ENCODE measurements at regions not wholly inside any gene's neighbourhood (a gene's known extent, or its start where the extent isn't known, plus 50 kb on each side); places are given as distances from the start of the nearest gene placed in this dataset.
A peak's percentile ranks its signal among the peaks of the same experiment; 100 is the strongest.

DNA sequence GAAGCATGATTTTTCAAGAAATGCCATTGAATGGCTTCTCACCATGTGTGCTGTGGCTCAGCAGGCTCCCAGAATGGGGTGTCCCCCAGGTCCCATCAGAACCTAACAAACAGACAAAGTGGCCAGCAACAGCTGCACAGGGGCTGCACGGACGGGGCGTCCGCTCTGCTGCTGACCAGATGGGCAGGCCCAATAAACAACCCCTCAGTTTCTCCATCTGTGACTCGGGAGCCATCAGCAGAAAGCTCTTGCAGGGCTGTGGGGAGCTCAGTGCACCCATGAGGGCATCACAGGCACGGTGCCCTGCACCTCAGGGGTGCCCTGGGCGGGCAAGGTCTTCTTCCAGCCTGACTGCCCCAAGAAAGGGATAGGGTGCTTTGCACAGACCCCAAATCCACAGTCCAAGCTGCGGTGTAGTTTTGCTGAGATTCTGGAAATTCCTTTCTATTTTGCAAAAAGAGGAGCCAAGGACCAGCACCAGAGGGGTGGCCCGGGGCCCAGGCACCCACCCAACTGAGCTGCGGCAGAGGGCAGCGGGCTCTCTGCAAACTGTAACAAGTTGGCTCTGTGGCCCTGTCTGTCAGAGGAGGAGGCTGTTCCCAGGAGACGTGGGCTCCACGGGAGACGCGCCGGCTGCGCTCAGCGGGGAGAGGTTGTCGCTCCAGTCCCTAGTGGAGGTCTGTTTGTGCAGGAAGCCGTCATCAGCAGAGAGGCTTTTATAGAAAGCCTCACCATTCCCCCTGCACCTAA is 138.7 kb upstream of the PPP1R26 start:
- peaks cover 8% of the 10 kb centered on the region for H3K27me3 Mint-ChIP-seq (ENCODE audit: low read depth)
- no peaks in the 10 kb centered on the region for H3K9me3 Mint-ChIP-seq
- H3K36me3 Mint-ChIP-seq (ENCODE audit: low read depth): no peaks in the 10 kb centered on the region
- no peak overlapping the region for H3K27ac Mint-ChIP-seq
- no peak for DNase-seq (ENCODE audit: low spot score)
- H3K4me3 Mint-ChIP-seq: no peak overlapping the region
- no peaks in the 10 kb centered on the region for H3K4me1 Mint-ChIP-seq (ENCODE audit: low read depth)

DNA sequence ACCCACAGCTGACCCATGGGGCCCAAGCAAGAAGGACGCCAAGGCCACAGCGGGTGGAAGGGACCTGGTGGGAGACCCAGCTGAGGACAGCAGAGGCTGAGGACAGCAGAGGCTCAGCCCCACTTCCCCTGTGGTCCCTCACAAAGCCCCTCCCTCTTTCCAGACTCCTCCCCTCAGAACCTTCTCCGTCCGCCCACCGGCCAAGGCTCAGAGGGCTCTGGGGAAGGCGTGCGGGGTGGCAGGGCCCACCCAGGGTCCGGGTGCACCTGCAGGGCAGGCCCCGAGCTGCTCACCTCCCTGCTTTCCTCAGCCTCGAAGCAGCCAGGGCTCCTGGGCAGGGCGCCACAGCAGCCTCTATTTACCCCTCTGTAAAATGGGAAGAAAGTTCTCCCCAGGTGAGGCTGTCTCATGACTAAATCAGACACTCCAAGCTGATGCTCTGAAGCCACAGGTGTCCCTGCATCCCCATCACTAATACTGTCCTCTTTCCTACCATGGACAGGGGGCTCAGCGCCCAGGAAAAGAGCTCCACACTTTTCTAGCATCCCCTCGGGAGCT is 137.9 kb upstream of the PPP1R26 start:
- Mint-ChIP-seq H3K36me3 (ENCODE audit: low read depth) (no peaks in the 10 kb centered on the region), H3K27ac (no peak overlapping the region), H3K27me3 (ENCODE audit: low read depth) (peaks cover 8% of the 10 kb centered on the region), H3K4me1 (ENCODE audit: low read depth) (no peaks in the 10 kb centered on the region), H3K9me3 (no peaks in the 10 kb centered on the region), H3K4me3 (no peak overlapping the region)
- DNase-seq (ENCODE audit: low spot score): no peak

DNA sequence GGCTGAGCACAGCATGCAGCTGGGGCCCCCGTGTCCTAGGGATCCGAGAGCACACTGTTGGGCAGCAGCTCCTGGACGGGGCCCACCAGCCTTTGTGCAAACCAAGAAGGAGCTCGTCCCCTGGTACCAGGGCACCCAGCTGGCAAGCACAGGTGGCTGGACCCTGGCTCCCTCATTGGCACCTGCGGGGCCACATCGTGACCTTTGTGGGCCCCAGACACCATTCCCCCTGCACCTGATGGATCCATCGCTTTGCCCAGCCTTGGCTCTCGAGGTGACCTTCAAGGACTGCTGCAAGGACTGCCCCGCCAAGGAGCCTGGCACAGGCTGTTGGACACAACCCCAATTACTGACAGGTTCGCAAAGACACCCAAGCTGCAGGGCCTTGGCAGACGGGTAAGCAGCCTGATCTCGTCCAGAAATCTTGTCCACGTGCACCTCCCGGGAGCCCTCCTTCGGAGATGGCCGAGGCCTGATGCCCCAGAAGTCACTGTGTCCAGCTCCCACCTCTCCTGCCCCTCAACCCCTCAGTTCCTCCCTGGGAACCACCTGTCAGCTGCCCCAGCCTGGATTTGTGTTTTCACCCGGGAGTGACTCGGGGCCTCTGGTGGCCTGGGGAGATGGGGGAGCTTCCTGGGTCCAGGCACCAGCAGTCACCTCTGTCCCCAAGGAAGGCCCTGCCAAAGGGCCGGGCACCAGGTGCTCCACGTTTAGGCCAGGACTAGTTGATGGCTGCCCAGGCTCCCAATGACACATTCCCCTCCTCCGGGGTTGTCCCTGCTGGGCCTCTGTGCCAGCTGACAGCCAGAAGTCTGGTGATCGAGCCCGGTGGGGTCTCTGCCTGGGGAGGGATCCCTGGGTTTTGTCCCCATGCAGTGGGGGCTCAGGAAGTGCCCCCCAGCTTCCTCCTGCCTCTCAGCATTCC is 137.1 kb upstream of the PPP1R26 start:
- Mint-ChIP-seq H3K27ac (no peak overlapping the region), H3K4me3 (no peak overlapping the region), H3K4me1 (ENCODE audit: low read depth) (no peaks in the 10 kb centered on the region), H3K9me3 (no peaks in the 10 kb centered on the region), H3K36me3 (ENCODE audit: low read depth) (no peaks in the 10 kb centered on the region), H3K27me3 (ENCODE audit: low read depth) (peaks cover 8% of the 10 kb centered on the region)
- no peak for DNase-seq (ENCODE audit: low spot score)

DNA sequence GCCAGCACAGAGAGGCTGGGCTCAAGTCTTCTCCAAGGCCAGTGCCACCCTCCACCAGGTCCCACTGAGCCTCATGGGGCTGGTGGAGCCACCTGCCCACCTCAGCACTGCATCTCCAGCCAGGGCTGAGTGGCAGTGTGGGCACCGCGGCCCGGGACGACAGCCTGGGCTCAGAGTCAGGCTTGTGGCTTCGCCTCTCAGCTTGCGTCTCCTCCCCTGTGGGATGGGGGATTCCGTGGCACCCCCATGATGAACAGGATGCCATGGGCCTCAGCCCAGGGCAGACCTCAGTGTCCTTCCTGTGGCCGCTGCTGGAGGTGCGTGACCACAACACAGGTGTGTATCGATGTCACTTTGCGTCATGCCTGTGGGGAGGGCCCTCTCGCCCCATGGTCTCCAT is 136.4 kb upstream of the PPP1R26 start:
- H3K27me3 Mint-ChIP-seq (ENCODE audit: low read depth): peaks cover 8% of the 10 kb centered on the region

DNA sequence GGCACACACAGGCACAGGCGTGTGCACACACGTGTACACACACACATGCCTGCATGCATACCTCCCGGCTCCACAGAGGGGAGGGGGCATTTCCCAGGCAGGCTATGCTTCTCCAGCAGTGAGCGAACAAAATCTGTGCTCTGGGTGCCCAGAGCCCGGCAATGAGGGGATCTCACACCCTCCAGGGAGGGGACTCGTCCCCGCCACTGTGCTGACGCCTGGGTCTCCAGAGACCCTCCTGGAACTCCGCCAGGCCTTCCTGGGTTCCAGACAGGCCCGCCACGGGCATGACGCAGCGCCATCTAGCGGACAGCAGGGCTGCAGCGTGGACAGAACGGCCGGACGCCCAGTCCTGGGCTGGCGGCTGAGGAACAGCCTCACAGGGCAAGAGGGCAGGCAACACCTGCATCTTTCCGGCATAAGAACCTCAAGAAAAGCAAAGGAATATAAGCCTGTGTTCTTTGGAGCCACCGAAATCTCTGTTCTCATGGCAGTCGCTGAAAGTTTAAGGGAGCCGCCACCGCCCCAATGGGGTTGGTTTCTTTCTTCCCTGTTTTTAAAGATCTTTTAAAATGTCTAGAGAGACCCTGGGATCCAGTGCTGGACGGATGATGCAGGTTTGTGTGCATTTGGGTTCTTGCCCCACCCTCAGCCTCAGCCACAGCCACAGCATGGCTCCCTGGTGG is 135.6 kb upstream of the PPP1R26 start:
- no peak overlapping the region for H3K27ac Mint-ChIP-seq
- no peaks in the 10 kb centered on the region for H3K4me1 Mint-ChIP-seq (ENCODE audit: low read depth)
- no peaks in the 10 kb centered on the region for H3K9me3 Mint-ChIP-seq
- H3K27me3 Mint-ChIP-seq (ENCODE audit: low read depth): peaks cover 8% of the 10 kb centered on the region
- peak; percentile 21 for DNase-seq (ENCODE audit: low spot score)
- H3K36me3 Mint-ChIP-seq (ENCODE audit: low read depth): no peaks in the 10 kb centered on the region
- no peak overlapping the region for H3K4me3 Mint-ChIP-seq

More for the DNA sequence above, 136.4 kb upstream of the PPP1R26 start:
- Mint-ChIP-seq H3K36me3 (ENCODE audit: low read depth) (no peaks in the 10 kb centered on the region), H3K9me3 (no peaks in the 10 kb centered on the region), H3K4me3 (no peak overlapping the region), H3K27ac (no peak overlapping the region), H3K4me1 (ENCODE audit: low read depth) (no peaks in the 10 kb centered on the region)
- DNase-seq (ENCODE audit: low spot score): no peak

DNA sequence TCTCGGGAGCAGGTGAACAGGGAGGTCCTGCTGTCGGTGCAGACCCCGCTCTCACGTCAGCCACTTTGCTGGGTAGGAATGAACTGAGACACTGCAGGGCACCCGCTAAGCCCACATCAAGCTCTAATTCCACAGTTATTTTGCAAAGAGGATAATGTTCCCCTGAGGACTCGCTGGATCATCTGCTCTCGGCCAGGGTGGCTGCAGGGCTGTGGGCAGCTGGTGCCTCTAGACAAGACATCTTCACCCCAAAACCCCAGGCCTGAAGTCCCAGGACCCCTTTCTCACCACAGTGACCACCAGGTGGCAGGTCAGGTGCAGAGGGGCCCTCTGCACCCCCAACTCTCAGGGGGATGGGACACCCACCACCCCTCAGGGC is 135.1 kb upstream of the PPP1R26 start:
- Mint-ChIP-seq H3K36me3 (ENCODE audit: low read depth) (no peaks in the 10 kb centered on the region), H3K27me3 (ENCODE audit: low read depth) (peaks cover 8% of the 10 kb centered on the region), H3K9me3 (no peaks in the 10 kb centered on the region), H3K27ac (no peak overlapping the region), H3K4me1 (ENCODE audit: low read depth) (no peaks in the 10 kb centered on the region), H3K4me3 (no peak overlapping the region)
- DNase-seq (ENCODE audit: low spot score): no peak

DNA sequence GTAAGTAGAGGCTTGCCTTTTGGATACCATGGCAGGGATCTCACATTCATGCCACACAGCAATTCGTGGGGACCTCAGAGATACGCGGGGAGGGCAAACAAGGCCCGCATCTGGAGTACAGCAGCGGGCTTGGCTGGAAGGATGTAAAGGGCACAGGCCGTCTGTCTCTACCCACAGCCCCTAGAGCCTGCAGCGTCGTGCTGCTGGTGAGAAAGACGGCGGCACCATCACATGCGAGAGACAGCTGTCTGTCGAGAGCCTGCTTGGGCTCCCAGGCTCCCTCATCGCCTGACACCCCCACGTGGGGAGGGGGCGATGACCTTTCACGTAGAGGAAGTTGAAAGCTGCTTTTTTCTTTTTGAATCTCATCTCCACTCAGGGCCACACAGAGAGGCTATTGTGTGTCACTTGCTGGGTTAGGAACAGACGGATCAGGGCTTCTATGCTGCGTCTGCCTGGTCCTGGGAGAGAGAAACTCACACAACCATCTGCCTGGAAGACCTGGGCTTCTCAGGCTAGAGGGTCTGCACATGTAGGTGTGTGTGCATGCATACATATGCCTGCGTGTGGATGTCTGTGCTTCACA is 134.6 kb upstream of the PPP1R26 start:
- Mint-ChIP-seq H3K4me3 (no peak overlapping the region), H3K36me3 (ENCODE audit: low read depth) (no peaks in the 10 kb centered on the region), H3K9me3 (no peaks in the 10 kb centered on the region), H3K27ac (no peak overlapping the region), H3K4me1 (ENCODE audit: low read depth) (no peaks in the 10 kb centered on the region), H3K27me3 (ENCODE audit: low read depth) (peaks cover 6% of the 10 kb centered on the region)
- DNase-seq (ENCODE audit: low spot score): no peak

DNA sequence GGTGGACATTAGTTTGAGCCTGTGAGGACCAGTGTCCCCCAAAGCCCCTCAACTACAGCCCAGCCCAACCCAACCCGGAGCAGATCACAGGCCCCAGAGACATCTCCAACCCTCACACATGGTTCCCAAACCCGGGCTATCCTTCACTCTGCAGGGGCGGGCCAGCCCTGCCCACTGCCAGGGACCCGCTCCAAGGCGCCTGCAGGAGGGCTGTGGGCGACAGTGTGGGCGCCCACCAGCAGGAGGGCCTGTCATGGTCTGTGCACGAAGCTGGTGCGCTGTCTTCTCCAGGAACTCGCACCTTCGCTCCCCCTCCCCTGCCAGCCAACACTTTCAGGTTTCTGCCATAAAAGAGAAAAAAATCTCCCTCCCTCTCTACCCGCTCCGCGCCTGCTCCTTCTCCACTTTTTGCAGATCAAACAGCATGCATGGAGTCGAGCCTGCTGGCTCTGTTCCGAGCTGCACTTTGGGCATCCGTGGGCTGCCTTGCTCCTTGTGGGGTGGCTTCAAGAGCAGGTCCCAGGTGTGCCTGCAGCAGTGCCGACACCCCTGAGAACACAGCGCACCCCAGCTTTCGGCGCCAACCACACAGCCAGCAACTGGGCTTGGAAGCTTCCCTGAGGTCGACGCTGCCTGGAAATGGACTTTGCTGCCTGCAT is 133.7 kb upstream of the PPP1R26 start:
- no peaks in the 10 kb centered on the region for H3K36me3 Mint-ChIP-seq (ENCODE audit: low read depth)
- H3K4me3 Mint-ChIP-seq: no peak overlapping the region
- DNase-seq (ENCODE audit: low spot score): no peak
- H3K27me3 Mint-ChIP-seq (ENCODE audit: low read depth): no peaks in the 10 kb centered on the region
- no peaks in the 10 kb centered on the region for H3K4me1 Mint-ChIP-seq (ENCODE audit: low read depth)
- no peak overlapping the region for H3K27ac Mint-ChIP-seq
- H3K9me3 Mint-ChIP-seq: no peaks in the 10 kb centered on the region

DNA sequence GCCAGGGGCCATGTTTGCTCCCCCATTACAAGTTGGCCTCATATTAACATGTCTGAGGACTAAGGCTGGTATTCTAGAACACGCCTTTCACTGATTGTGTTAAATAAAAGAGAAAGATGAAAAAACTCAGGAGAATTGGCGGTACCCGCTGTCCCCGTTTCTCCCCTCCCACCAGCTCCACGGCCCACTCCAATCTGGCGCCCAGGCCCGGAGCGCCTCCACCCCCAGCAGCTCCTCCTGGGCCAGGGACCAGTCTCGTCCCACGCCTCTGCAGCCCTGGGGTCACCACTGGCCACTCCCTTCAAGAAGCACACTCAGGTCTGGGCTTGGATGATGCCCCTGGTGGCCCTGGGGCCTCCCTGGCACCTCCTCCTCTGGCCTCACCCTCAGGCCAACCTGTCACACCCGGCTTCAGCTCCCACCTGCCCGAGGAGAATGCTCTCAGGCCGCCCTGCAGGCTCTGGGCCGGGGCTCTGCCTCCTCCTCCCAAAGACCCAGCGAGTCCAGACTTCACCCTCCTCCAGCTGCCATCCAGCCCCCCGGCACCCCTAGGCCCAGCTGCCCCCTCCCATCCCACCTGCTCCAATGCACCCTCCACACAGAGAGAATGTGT is 133.0 kb upstream of the PPP1R26 start:
- H3K4me3 Mint-ChIP-seq: no peak overlapping the region
- no peak overlapping the region for H3K27ac Mint-ChIP-seq
- no peaks in the 10 kb centered on the region for H3K36me3 Mint-ChIP-seq (ENCODE audit: low read depth)
- no peak for DNase-seq (ENCODE audit: low spot score)
- no peaks in the 10 kb centered on the region for H3K27me3 Mint-ChIP-seq (ENCODE audit: low read depth)
- no peaks in the 10 kb centered on the region for H3K9me3 Mint-ChIP-seq
- no peaks in the 10 kb centered on the region for H3K4me1 Mint-ChIP-seq (ENCODE audit: low read depth)

DNA sequence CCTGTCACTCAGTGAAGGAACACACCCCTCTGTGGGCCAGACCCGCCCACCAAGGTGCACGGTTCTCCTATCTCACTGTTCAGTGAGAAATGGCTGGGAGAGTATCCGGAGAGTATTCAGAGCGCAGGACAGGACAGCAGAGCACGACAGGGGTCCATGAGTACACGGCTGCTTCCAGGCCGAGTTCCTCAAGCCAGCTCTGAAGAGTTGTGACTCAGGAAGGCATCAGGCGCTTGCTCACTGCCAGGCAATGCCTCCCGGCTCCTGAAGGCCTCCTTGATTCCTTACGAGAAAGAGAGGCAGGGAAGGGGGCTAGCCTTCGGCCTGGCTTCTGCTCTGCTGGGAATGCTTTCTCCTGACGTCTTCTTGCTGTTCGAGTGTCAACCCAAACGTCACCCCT is 132.1 kb upstream of the PPP1R26 start:
- Mint-ChIP-seq H3K27me3 (ENCODE audit: low read depth) (no peaks in the 10 kb centered on the region), H3K36me3 (ENCODE audit: low read depth) (no peaks in the 10 kb centered on the region), H3K27ac (no peak overlapping the region), H3K9me3 (no peaks in the 10 kb centered on the region), H3K4me3 (no peak overlapping the region), H3K4me1 (ENCODE audit: low read depth) (no peaks in the 10 kb centered on the region)
- no peak for DNase-seq (ENCODE audit: low spot score)

DNA sequence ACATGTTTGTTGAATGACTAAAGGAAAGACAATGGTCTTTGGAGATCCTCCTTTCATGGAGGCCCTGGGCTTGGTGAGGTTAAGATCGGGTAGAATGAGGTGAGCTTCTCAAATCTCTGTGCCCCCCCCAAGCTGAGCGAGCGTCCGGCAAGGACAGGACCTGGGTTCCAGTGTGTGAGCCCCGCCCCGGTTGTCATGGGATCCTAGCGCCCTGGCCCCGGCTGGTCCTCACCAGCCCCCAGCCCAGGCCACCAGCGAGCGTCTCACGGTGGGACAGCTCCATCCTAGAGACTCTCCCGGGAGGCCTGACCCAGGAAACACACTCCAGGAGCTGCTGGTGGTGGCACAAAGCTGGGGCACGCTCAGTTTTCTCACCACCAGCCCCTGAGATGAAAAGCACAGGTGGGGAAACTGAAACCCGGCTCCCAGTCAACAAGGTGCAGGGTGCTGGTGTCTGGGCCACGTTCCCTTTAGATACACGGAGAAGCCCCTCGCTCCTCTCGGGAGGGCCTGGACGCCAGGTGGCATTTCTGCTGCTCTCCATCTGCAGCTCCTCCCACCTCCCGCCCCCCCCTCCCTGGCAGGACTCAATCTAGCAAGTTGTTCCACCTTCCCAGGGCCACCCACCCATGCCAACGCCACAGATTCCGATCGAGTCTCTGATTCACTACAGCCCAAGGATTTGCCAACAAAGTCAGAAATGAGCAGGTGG is 131.3 kb upstream of the PPP1R26 start:
- no peak for DNase-seq (ENCODE audit: low spot score)
- H3K27me3 Mint-ChIP-seq (ENCODE audit: low read depth): no peaks in the 10 kb centered on the region

DNA sequence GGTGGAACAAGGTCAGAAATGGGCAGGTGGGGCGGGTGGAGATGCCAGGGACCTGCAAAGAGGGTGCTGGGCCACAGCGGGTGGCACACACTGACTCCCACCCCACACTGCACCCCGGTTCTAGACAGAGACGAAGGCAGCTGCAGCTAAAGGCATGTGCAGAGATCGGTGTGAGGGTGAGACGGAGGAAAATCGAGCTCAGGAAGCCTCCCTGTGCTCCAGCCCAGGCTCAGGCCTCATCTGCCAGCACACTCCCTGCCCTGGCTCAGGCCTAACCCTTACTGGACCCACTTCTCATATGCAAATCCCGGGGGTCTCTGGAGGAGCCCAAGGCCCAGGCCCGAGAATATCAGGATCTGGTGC is 130.8 kb upstream of the PPP1R26 start:
- Mint-ChIP-seq H3K36me3 (ENCODE audit: low read depth) (no peaks in the 10 kb centered on the region), H3K27me3 (ENCODE audit: low read depth) (no peaks in the 10 kb centered on the region), H3K4me3 (no peak overlapping the region), H3K9me3 (no peaks in the 10 kb centered on the region), H3K4me1 (ENCODE audit: low read depth) (no peaks in the 10 kb centered on the region), H3K27ac (no peak overlapping the region)
- no peak for DNase-seq (ENCODE audit: low spot score)

More for the DNA sequence above, 131.3 kb upstream of the PPP1R26 start:
- Mint-ChIP-seq H3K9me3 (no peaks in the 10 kb centered on the region), H3K36me3 (ENCODE audit: low read depth) (no peaks in the 10 kb centered on the region), H3K27ac (no peak overlapping the region), H3K4me3 (no peak overlapping the region), H3K4me1 (ENCODE audit: low read depth) (no peaks in the 10 kb centered on the region)

Measured in T-helper 2 cell treated with Interferon-gamma antibody and Interleukin-4, amounts not matched to agents 5 μg/mL and 100 μg/mL, for 36 hours (primary cell).